SK-N-MC (cell line): ENCODE measurements at regions not wholly inside any gene's neighbourhood (a gene's known extent, or its start where the extent isn't known, plus 50 kb on each side); places are given as distances from the start of the nearest gene placed in this dataset.

Experiments
- EZH2 ChIP-seq: fragments of 200-600 bp; sonication (generic); IDR thresholded peaks from one replicate; pipeline ENCODE4 v1.6.1; 2017; ENCODE audit warnings: antibody characterized with exemption
- POLR2AphosphoS5 ChIP-seq: IDR thresholded peaks from 2 replicates; pipeline ENCODE4 v1.6.1; 2012; ENCODE audit warnings: mild to moderate bottlenecking, low read depth, low read length, borderline replicate concordance

- no peak for TF ChIP-seq POLR2AphosphoS5
- no peak for TF ChIP-seq EZH2
These were observed 182.7 kb upstream of the DCBLD2 start for GRCh38 chr3:99084156-99084555.
